K562 (cell line): ENCODE measurements at regions not wholly inside any gene's neighbourhood (a gene's known extent, or its start where the extent isn't known, plus 50 kb on each side); places are given as distances from the start of the nearest gene placed in this dataset.

Source experiments
- ATF2 ChIP-seq: sonication (generic); formaldehyde crosslinking; IDR thresholded peaks from 2 replicates; pipeline ENCODE4 v1.8.1; 2022; ENCODE audit warnings: missing genetic modification reagents
- CAMTA2 ChIP-seq: fragments of 250-450 bp; sonication (Bioruptor Pico); conservative IDR thresholded peaks from 2 replicates; pipeline ENCODE4 v1.5.1; 2022
- LEF1 ChIP-seq: fragments of 450-650 bp; IDR thresholded peaks from 2 replicates; pipeline ENCODE4 v1.6.1; 2016; ENCODE audit warnings: mild to moderate bottlenecking
- MAFG ChIP-seq: fragments of 450-650 bp; conservative IDR thresholded peaks from 2 replicates; pipeline ENCODE4 v1.6.1; 2016; ENCODE audit warnings: missing genetic modification characterization, missing compliant biosample characterization
- MCM3 ChIP-seq: fragments of 450-650 bp; IDR thresholded peaks from 2 replicates; pipeline ENCODE4 v1.6.1; 2016
- MTA1 ChIP-seq: fragments of 450-650 bp; IDR thresholded peaks from 2 replicates; pipeline ENCODE4 v1.6.1; 2017; ENCODE audit warnings: borderline replicate concordance
- MTF1 ChIP-seq: fragments of 250-450 bp; sonication (Bioruptor Pico); IDR thresholded peaks from 2 replicates; pipeline ENCODE4 v1.9.0; 2021; ENCODE audit warnings: moderate library complexity, mild to moderate bottlenecking, inconsistent platforms, borderline replicate concordance
- NBN ChIP-seq: fragments of 450-650 bp; IDR thresholded peaks from 2 replicates; pipeline ENCODE4 v1.6.1; 2016; ENCODE audit warnings: low read depth, mild to moderate bottlenecking
- NFATC3 ChIP-seq: fragments of 450-650 bp; IDR thresholded peaks from 2 replicates; pipeline ENCODE4 v1.6.1; 2017; ENCODE audit warnings: mild to moderate bottlenecking
- PRMT5 ChIP-seq: sonication (generic); formaldehyde crosslinking; IDR thresholded peaks from 2 replicates; pipeline ENCODE4 v1.5.0; 2020; ENCODE audit warnings: missing genetic modification reagents
- RCOR1 ChIP-seq, 2 experiments: IDR thresholded peaks; 2 replicates each; pipeline ENCODE4 v1.6.1; 2012; ENCODE audit warnings: low read depth in 2 of 2, low read length in 2 of 2, borderline replicate concordance in 1 of 2, improper control_type of control experiment in 1 of 2
- RFX5 ChIP-seq: IDR thresholded peaks from 2 replicates; pipeline ENCODE4 v1.6.1; 2011; ENCODE audit warnings: low read depth, mild to moderate bottlenecking, improper control_type of control experiment, low read length
- SMARCC2 ChIP-seq: fragments of 450-650 bp; IDR thresholded peaks from 2 replicates; pipeline ENCODE4 v1.6.1; 2017; ENCODE audit warnings: antibody characterized with exemption, moderate library complexity, mild to moderate bottlenecking, low read depth
- STAT5B ChIP-seq: fragments of 250-450 bp; sonication (Bioruptor Pico); IDR thresholded peaks from 2 replicates; pipeline ENCODE4 v1.8.0; 2021; ENCODE audit warnings: mild to moderate bottlenecking, inconsistent platforms
- TAF15 ChIP-seq: fragments of 200-400 bp; formaldehyde crosslinking; IDR thresholded peaks from 2 replicates; pipeline ENCODE4 v1.6.1; 2017; ENCODE audit warnings: mild to moderate bottlenecking, low read depth, low read length, moderate library complexity
- TEAD1 ChIP-seq, 2 experiments: fragments of 450-650 bp in 1 of 2; sonication (generic) in 1 of 2; formaldehyde crosslinking; IDR thresholded peaks; 2 replicates each; pipeline versions ENCODE4 v1.4.0 to v1.8.0; 2020 to 2022; ENCODE audit warnings: mild to moderate bottlenecking in 2 of 2, missing genetic modification reagents in 1 of 2
- ZNF217 ChIP-seq: sonication (generic); formaldehyde crosslinking; IDR thresholded peaks from 2 replicates; pipeline ENCODE4 v1.8.0; 2022; ENCODE audit warnings: mild to moderate bottlenecking, missing genetic modification reagents
- ZNF324 ChIP-seq: fragments of 250-450 bp; sonication (Bioruptor Pico); IDR thresholded peaks from 2 replicates; pipeline ENCODE4 v1.4.0; 2020; ENCODE audit warnings: mild to moderate bottlenecking
- ZNF740 ChIP-seq, 3 experiments: fragments of 200-800 bp in 1 of 3; sonication (Bioruptor generic) in 1 of 3; sonication (generic) in 1 of 3; formaldehyde crosslinking in 1 of 3; IDR thresholded peaks; 2 replicates each; pipeline versions ENCODE4 v1.6.1 to v1.8.0; 2016 to 2022; ENCODE audit warnings: mild to moderate bottlenecking in 2 of 3, missing compliant biosample characterization in 2 of 3, missing genetic modification characterization in 2 of 3, missing genetic modification reagents in 1 of 3
- ZNF76 ChIP-seq: fragments of 250-450 bp; sonication (Bioruptor Pico); IDR thresholded peaks from 2 replicates; pipeline ENCODE4 v1.4.0; 2020; ENCODE audit warnings: mild to moderate bottlenecking, moderate library complexity, borderline replicate concordance
- TF ChIP-seq, protein P1 (sequence below): fragments of 250-450 bp; sonication (Bioruptor Pico); IDR thresholded peaks from 2 replicates; pipeline ENCODE4 v1.8.0; 2021; ENCODE audit warnings: borderline replicate concordance, mild to moderate bottlenecking, moderate library complexity; ENCODE audit not compliant: poor library complexity, severe bottlenecking
- TF ChIP-seq, protein P2 (sequence below), 2 experiments: IDR thresholded peaks; 2 replicates each; pipeline ENCODE4 v1.6.1; 2012; ENCODE audit warnings: improper control_type of control experiment in 2 of 2, low read depth in 2 of 2, low read length in 2 of 2, borderline replicate concordance in 1 of 2

- TF ChIP-seq RFX5 (no peak), TEAD1 (CRISPR knock-in tag; IDR thresholded peaks at IDR 0.05) (no peak), PRMT5 (CRISPR knock-in tag) (no peak), MAFG (tag) (peak; percentile 96), NBN (peak; percentile 67; the same call in 1 of the 2 replicates), ATF2 (CRISPR knock-in tag) (no peak), MCM3 (no peak), TAF15 (no peak), ZNF76 (CRISPR knock-in tag) (no peak), RCOR1 (IDR thresholded peaks at IDR 0.05; ENCODE audit: borderline replicate concordance in 1 of 2, low read depth in 2 of 2, low read length in 2 of 2) (peak in 1 of 2 experiments; percentile 53; a peak in 1 of 4 replicates), ZNF740 (CRISPR knock-in tag; IDR thresholded peaks at IDR 0.05) (no peak), ZNF740 (tag; IDR thresholded peaks at IDR 0.05) (no peak), CAMTA2 (CRISPR knock-in tag) (no peak), LEF1 (0 out of 2 replicates have a peak, but pooled peaks have one; percentile 41), ZNF324 (no peak), NFATC3 (no peak), MTA1 (peak; percentile 79; the same call in 1 of the 2 replicates), MTF1 (CRISPR knock-in tag) (no peak), STAT5B (CRISPR knock-in tag) (no peak), ZNF217 (CRISPR knock-in tag) (no peak), SMARCC2 (0 out of 2 replicates have a peak, but pooled peaks have one; percentile 18)
- TF ChIP-seq, protein P1, sequence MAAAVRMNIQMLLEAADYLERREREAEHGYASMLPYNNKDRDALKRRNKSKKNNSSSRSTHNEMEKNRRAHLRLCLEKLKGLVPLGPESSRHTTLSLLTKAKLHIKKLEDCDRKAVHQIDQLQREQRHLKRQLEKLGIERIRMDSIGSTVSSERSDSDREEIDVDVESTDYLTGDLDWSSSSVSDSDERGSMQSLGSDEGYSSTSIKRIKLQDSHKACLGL (CRISPR knock-in tag) = no peak
- TF ChIP-seq, protein P2, sequence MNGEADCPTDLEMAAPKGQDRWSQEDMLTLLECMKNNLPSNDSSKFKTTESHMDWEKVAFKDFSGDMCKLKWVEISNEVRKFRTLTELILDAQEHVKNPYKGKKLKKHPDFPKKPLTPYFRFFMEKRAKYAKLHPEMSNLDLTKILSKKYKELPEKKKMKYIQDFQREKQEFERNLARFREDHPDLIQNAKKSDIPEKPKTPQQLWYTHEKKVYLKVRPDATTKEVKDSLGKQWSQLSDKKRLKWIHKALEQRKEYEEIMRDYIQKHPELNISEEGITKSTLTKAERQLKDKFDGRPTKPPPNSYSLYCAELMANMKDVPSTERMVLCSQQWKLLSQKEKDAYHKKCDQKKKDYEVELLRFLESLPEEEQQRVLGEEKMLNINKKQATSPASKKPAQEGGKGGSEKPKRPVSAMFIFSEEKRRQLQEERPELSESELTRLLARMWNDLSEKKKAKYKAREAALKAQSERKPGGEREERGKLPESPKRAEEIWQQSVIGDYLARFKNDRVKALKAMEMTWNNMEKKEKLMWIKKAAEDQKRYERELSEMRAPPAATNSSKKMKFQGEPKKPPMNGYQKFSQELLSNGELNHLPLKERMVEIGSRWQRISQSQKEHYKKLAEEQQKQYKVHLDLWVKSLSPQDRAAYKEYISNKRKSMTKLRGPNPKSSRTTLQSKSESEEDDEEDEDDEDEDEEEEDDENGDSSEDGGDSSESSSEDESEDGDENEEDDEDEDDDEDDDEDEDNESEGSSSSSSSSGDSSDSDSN (IDR thresholded peaks at IDR 0.05; ENCODE audit: borderline replicate concordance in 1 of 2, low read depth in 2 of 2, low read length in 2 of 2) = no peak
Observed at GRCh38 chr7:130925136-130925794, 191.3 kb upstream of the KLF14 start (continued).
